Erythroblast (primary cell): ENCODE measurements at regions not wholly inside any gene's neighbourhood (a gene's known extent, or its start where the extent isn't known, plus 50 kb on each side); places are given as distances from the start of the nearest gene placed in this dataset.

Experiments used
- GATA1 ChIP-seq: IDR thresholded peaks from 2 replicates; pipeline ENCODE4 v1.6.1; 2011; ENCODE audit warnings: low read depth, mild to moderate bottlenecking, control low read depth, low read length, moderate library complexity
- POLR2A ChIP-seq: IDR thresholded peaks from 2 replicates; pipeline ENCODE4 v1.6.1; 2011; ENCODE audit warnings: mild to moderate bottlenecking, low read length

DNA sequence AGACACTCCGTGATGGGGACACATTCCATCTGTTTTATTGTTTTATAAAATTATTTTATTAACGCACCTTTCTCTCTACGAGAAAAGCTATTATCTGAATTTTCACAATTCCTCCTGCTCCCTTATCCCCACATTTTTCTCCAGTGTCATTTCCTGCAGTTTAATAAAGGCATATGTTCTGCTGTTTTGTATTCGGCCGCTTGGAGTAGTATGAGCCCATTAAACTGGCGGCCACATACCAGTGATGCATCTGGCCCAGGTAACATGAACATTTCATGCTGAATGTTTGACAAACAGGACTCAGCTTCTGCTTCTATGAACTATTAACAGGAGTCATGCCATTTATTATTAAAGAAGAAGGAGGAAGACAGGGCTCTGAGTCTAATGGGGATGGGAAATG lies 511.0 kb downstream of the TMEM121 start:
- no peak for TF ChIP-seq POLR2A
- TF ChIP-seq GATA1, result no peak
